Mesenchymal stem cell (in vitro differentiated cells and primary cell): ENCODE measurements at regions not wholly inside any gene's neighbourhood (a gene's known extent, or its start where the extent isn't known, plus 50 kb on each side); places are given as distances from the start of the nearest gene placed in this dataset.

Experiments
- DNase-seq: peaks from one replicate; pipeline ENCODE4 v3.0.0-alpha.2; 2013
- H2AFZ ChIP-seq: one replicate; pipeline ENCODE4 v1.6.1; 2013; ENCODE audit warnings: low read depth, mild to moderate bottlenecking, control low read depth, inconsistent platforms, low read length, moderate library complexity
- H2AK5ac ChIP-seq: 2 replicates; pipeline ENCODE4 v1.6.1; 2013; ENCODE audit warnings: low read length, moderate library complexity, mild to moderate bottlenecking, inconsistent platforms; ENCODE audit not compliant: severe bottlenecking
- H2BK120ac ChIP-seq: one replicate; pipeline ENCODE4 v1.6.1; 2013; ENCODE audit warnings: low read depth, mild to moderate bottlenecking, inconsistent platforms, low read length, moderate library complexity
- H2BK12ac ChIP-seq, 2 experiments: one replicate each; pipeline ENCODE4 v1.6.1; 2013; ENCODE audit warnings: inconsistent platforms in 2 of 2, low read length in 2 of 2, mild to moderate bottlenecking in 2 of 2, moderate library complexity in 2 of 2, control low read depth in 1 of 2
- H2BK15ac ChIP-seq: one replicate; pipeline ENCODE4 v1.6.1; 2013; ENCODE audit warnings: mild to moderate bottlenecking, low read depth, inconsistent platforms; ENCODE audit not compliant: poor library complexity, severe bottlenecking
- H2BK5ac ChIP-seq: 2 replicates; pipeline ENCODE4 v1.6.1; 2013; ENCODE audit warnings: low read depth, mild to moderate bottlenecking, low read length, control low read depth, inconsistent platforms; ENCODE audit not compliant: poor library complexity, severe bottlenecking
- H3K14ac ChIP-seq, 2 experiments: one replicate each; pipeline ENCODE4 v1.6.1; 2013; ENCODE audit warnings: inconsistent platforms in 2 of 2, low read length in 2 of 2, control low read depth in 1 of 2, mild to moderate bottlenecking in 1 of 2, moderate library complexity in 1 of 2
- H3K18ac ChIP-seq, 2 experiments: one replicate each; pipeline ENCODE4 v1.6.1; 2013; ENCODE audit warnings: inconsistent platforms in 2 of 2, low read length in 2 of 2, control low read depth in 1 of 2, low read depth in 1 of 2, mild to moderate bottlenecking in 1 of 2
- H3K23ac ChIP-seq, 2 experiments: one replicate each; pipeline ENCODE4 v1.6.1; 2013; ENCODE audit warnings: inconsistent platforms in 2 of 2, low read length in 2 of 2, mild to moderate bottlenecking in 2 of 2, moderate library complexity in 2 of 2, control low read depth in 1 of 2
- H3K27ac ChIP-seq: 2 replicates; pipeline ENCODE4 v1.5.1; 2013; ENCODE audit warnings: mild to moderate bottlenecking, moderate library complexity, low read length, control low read depth, inconsistent platforms; ENCODE audit not compliant: poor library complexity, severe bottlenecking
- H3K27me3 ChIP-seq, 2 experiments: 2 replicates each; pipeline versions ENCODE4 v1.6.1 to v1.7.0; 2013; ENCODE audit warnings: low read length in 2 of 2, mild to moderate bottlenecking in 2 of 2, moderate library complexity in 2 of 2, control low read depth in 1 of 2, inconsistent platforms in 1 of 2; ENCODE audit not compliant: control insufficient read depth in 1 of 2, insufficient read depth in 1 of 2
- H3K36me3 ChIP-seq, 2 experiments: 2 replicates each; pipeline versions ENCODE4 v1.6.1 to v1.7.0; 2013; ENCODE audit warnings: low read length in 2 of 2, control low read depth in 1 of 2, inconsistent platforms in 1 of 2, low read depth in 1 of 2, mild to moderate bottlenecking in 1 of 2; ENCODE audit not compliant: insufficient read depth in 2 of 2, control insufficient read depth in 1 of 2
- H3K4ac ChIP-seq, 2 experiments: one replicate each; pipeline ENCODE4 v1.6.1; 2013; ENCODE audit warnings: inconsistent platforms in 2 of 2, low read length in 2 of 2, mild to moderate bottlenecking in 2 of 2, moderate library complexity in 2 of 2, control low read depth in 1 of 2, low read depth in 1 of 2
- H3K4me1 ChIP-seq: 2 replicates; pipeline ENCODE4 v1.6.1; 2013; ENCODE audit warnings: low read depth, low read length, control low read depth; ENCODE audit not compliant: control insufficient read depth, insufficient read depth
- H3K4me2 ChIP-seq: 2 replicates; pipeline ENCODE4 v1.6.1; 2013; ENCODE audit warnings: low read length, mild to moderate bottlenecking, inconsistent platforms; ENCODE audit not compliant: poor library complexity, severe bottlenecking
- H3K4me3 ChIP-seq, 2 experiments: 2 replicates each; pipeline versions ENCODE4 v1.5.1 to v1.7.0; 2013; ENCODE audit warnings: low read length in 2 of 2, mild to moderate bottlenecking in 2 of 2, control low read depth in 1 of 2, low read depth in 1 of 2; ENCODE audit not compliant: insufficient read depth in 1 of 2
- H3K79me1 ChIP-seq: replicated peaks from 2 replicates; pipeline ENCODE4 v1.6.1; 2013; ENCODE audit warnings: mild to moderate bottlenecking, control low read depth, low read length, inconsistent platforms; ENCODE audit not compliant: poor library complexity, severe bottlenecking
- H3K9ac ChIP-seq: 2 replicates; pipeline ENCODE4 v1.7.0; 2013; ENCODE audit warnings: mild to moderate bottlenecking, low read length, moderate library complexity
- H3K9me3 ChIP-seq: 2 replicates; pipeline ENCODE4 v1.7.0; 2013; ENCODE audit warnings: mild to moderate bottlenecking, low read length; ENCODE audit not compliant: control insufficient read depth
- H4K8ac ChIP-seq: one replicate; pipeline ENCODE4 v1.6.1; 2013; ENCODE audit warnings: inconsistent platforms, mild to moderate bottlenecking, low read length, moderate library complexity
- H4K91ac ChIP-seq: one replicate; pipeline ENCODE4 v1.6.1; 2013; ENCODE audit warnings: mild to moderate bottlenecking, low read length, inconsistent platforms
- WGBS: methylation state at CpG from one replicate; pipeline ENCODE4 v1.1.7; 2013; ENCODE audit warnings: mixed read lengths; 5-methylcytosine and 5-hydroxymethylcytosine counted together

DNA sequence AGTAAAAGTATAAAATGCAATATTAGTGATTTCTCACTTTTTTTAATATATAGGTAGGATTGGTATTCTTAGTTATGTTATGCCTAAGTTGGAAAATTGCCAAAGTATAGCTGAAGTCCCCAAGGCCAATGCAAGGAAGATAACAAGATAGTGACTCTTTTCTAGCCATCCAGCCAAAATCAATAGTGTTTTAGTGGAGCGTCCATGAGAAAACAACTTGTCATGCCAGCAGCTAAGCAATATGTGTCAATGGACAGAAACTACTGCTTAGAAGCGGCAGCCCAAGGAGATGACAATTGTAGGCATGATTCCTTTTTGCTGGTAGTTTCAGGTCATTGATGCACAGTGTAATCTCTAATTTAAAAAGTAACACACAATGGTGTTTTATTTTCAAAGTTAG lies 1444.6 kb downstream of the SUCLG1 start:
- no peak overlapping the region for H2BK15ac ChIP-seq
- H3K4me1 ChIP-seq, result no peaks in the 10 kb centered on the region
- H3K18ac ChIP-seq, result no peak overlapping the region
- no peak overlapping the region for H3K4me2 ChIP-seq
- H2BK5ac ChIP-seq, result no peak overlapping the region
- H3K4ac ChIP-seq, result no peak overlapping the region
- no peaks in the 10 kb centered on the region for H3K79me1 ChIP-seq
- H4K91ac ChIP-seq, result no peak overlapping the region
- no peak overlapping the region for H3K14ac ChIP-seq
- H3K9me3 ChIP-seq, result no peaks in the 10 kb centered on the region
- no peak overlapping the region for H4K8ac ChIP-seq
- H3K36me3 ChIP-seq, result no peaks in the 10 kb centered on the region
- no peak overlapping the region for H3K9ac ChIP-seq
- no peak for DNase-seq
- no peak overlapping the region for H2BK12ac ChIP-seq
- H3K4me3 ChIP-seq, result no peak overlapping the region
- 93% methylated on average over 2 of the region's 2 CpGs for WGBS
- no peak overlapping the region for H3K27ac ChIP-seq
- H3K27me3 ChIP-seq, result no peaks in the 10 kb centered on the region
- no peak overlapping the region for H3K23ac ChIP-seq
- H2AK5ac ChIP-seq, result no peak overlapping the region
- no peak overlapping the region for H2AFZ ChIP-seq
- no peak overlapping the region for H2BK120ac ChIP-seq

DNA sequence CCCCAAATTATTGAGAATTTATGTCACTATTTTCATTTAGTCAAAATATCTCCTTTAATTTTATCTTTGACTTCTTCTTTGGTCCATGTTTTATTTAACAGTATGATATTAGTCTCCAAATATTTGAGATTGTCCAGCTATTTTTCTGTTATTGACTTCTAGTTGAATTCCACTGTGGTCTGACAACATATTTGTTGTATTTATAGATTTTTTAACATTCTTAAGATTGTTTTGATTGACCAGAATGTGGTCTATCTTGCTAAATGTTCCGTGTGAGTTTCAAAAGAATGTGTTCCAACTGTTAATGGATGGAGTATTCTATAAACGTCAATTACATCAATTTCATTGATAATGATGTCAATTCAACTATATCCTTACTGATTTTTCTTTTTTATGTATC lies 1452.1 kb downstream of the SUCLG1 start:
- Histone ChIP-seq H2BK12ac (no peak overlapping the region), H3K4me2 (no peak overlapping the region), H3K4ac (no peak overlapping the region), H4K8ac (no peak overlapping the region), H2BK15ac (no peak overlapping the region), H3K9ac (no peak overlapping the region), H2BK5ac (no peak overlapping the region), H3K9me3 (no peaks in the 10 kb centered on the region), H3K23ac (no peak overlapping the region), H4K91ac (no peak overlapping the region), H3K4me3 (no peak overlapping the region), H3K4me1 (peaks cover 3% of the 10 kb centered on the region), H3K18ac (no peak overlapping the region), H3K36me3 (no peaks in the 10 kb centered on the region), H3K14ac (no peak overlapping the region), H3K27ac (no peak overlapping the region), H2BK120ac (no peak overlapping the region), H2AFZ (no peak overlapping the region), H3K79me1 (no peaks in the 10 kb centered on the region), H3K27me3 (no peaks in the 10 kb centered on the region), H2AK5ac (no peak overlapping the region)
- WGBS, result no CpG with 5 or more reads among the region's 2 CpGs
- no peak for DNase-seq

DNA sequence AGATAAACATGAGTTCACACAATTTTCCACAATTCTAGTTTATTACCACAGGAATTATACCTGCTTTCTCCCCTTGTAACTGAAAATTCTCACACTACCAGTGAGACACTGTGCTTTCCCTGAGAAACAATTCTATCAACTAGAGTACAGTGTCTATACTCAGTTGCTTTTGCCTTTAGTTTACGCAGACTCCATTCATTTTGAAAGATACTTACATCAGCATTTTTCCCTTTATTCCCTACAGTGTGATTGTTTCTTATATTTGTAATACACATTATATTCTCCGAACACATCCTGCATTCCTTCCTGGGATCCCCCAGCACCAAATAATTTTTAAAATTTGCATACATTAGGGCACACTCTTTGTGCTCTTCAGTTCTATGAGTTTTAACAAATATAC lies 1455.5 kb downstream of the SUCLG1 start:
- Histone ChIP-seq H4K91ac (no peak overlapping the region), H3K18ac (no peak overlapping the region), H3K4me3 (no peak overlapping the region), H3K4me1 (peaks cover 3% of the 10 kb centered on the region), H3K79me1 (no peaks in the 10 kb centered on the region), H3K27me3 (no peaks in the 10 kb centered on the region), H3K4ac (no peak overlapping the region), H2BK5ac (no peak overlapping the region), H3K27ac (no peak overlapping the region), H2BK15ac (no peak overlapping the region), H2BK12ac (no peak overlapping the region), H3K9ac (no peak overlapping the region), H4K8ac (no peak overlapping the region), H2AFZ (no peak overlapping the region), H2AK5ac (no peak overlapping the region), H3K14ac (no peak overlapping the region), H3K23ac (no peak overlapping the region), H3K9me3 (no peaks in the 10 kb centered on the region), H2BK120ac (no peak overlapping the region), H3K36me3 (no peaks in the 10 kb centered on the region), H3K4me2 (no peak overlapping the region)
- DNase-seq, result no peak
- WGBS, result 88% methylated on average over 1 of the region's 2 CpGs

DNA sequence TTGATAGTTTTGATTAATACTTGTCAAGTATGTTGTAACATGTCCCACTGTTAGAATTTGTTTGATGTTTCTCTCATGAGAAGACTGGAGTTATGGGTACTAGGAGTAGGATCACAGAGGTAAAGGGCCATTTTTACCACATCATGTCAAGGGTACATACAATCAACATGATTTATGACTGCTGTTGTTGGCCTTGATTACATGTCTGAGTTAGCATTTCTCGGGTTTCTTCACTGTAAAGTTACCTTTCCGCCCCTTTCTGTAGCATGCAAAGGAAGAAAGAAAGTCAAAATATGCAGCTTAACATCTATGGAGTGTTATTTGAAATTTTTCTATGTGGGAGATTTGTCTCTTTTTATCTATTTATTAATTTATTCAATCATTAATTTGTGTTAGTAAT lies 1456.4 kb downstream of the SUCLG1 start:
- no peak overlapping the region for H3K18ac ChIP-seq
- H3K27ac ChIP-seq, result no peak overlapping the region
- no peak overlapping the region for H4K91ac ChIP-seq
- no peak overlapping the region for H3K14ac ChIP-seq
- H3K36me3 ChIP-seq, result no peaks in the 10 kb centered on the region
- H3K4me2 ChIP-seq, result no peak overlapping the region
- H3K23ac ChIP-seq, result no peak overlapping the region
- H3K4me1 ChIP-seq, result peaks cover 3% of the 10 kb centered on the region
- no peak overlapping the region for H2BK15ac ChIP-seq
- no peak overlapping the region for H2AK5ac ChIP-seq
- DNase-seq, result no peak
- H3K9ac ChIP-seq, result no peak overlapping the region
- no peaks in the 10 kb centered on the region for H3K9me3 ChIP-seq
- H4K8ac ChIP-seq, result no peak overlapping the region
- H3K27me3 ChIP-seq, result no peaks in the 10 kb centered on the region
- WGBS, result 92% methylated on average over 2 of the region's 2 CpGs
- H2BK5ac ChIP-seq, result no peak overlapping the region
- H3K79me1 ChIP-seq, result no peaks in the 10 kb centered on the region
- no peak overlapping the region for H3K4me3 ChIP-seq
- no peak overlapping the region for H2BK120ac ChIP-seq
- no peak overlapping the region for H3K4ac ChIP-seq
- H2BK12ac ChIP-seq, result no peak overlapping the region
- no peak overlapping the region for H2AFZ ChIP-seq
